Natural killer cell (primary cell): ENCODE measurements at regions not wholly inside any gene's neighbourhood (a gene's known extent, or its start where the extent isn't known, plus 50 kb on each side); places are given as distances from the start of the nearest gene placed in this dataset.

Experiments
- ATAC-seq, 3 donors: fragments of 150-1000 bp in 2 of 3; fragments of 200-7000 bp in 1 of 3; cut with Tn5 transposase; 1 replicate in 1 of 3; 2 replicates in 2 of 3; pipeline ENCODE4 v1.10.0; 2021; ENCODE audit warnings: mild to moderate bottlenecking in 2 of 3, moderate library complexity in 2 of 3
- DNase-seq, 2 donors: peaks; one replicate each; pipeline versions ENCODE4 v3.0.0 to v3.0.0-alpha.2; 2013 to 2021; ENCODE audit warnings: mixed read lengths in 1 of 2
- H3K27ac ChIP-seq: one replicate; pipeline ENCODE4 v1.5.1; 2013; ENCODE audit warnings: mild to moderate bottlenecking, low read length
- H3K27me3 ChIP-seq: one replicate; pipeline ENCODE4 v1.6.1; 2013; ENCODE audit warnings: low read length; ENCODE audit not compliant: control insufficient read depth, insufficient read depth
- H3K36me3 ChIP-seq: one replicate; pipeline ENCODE4 v1.6.1; 2013; ENCODE audit warnings: low read length; ENCODE audit not compliant: control insufficient read depth, insufficient read depth
- H3K4me1 ChIP-seq: one replicate; pipeline ENCODE4 v1.6.1; 2013; ENCODE audit warnings: low read length; ENCODE audit not compliant: control insufficient read depth, insufficient read depth
- H3K4me3 ChIP-seq: one replicate; pipeline ENCODE4 v1.5.1; 2013; ENCODE audit warnings: low read length
- H3K9me3 ChIP-seq: one replicate; pipeline ENCODE4 v1.6.1; 2013; ENCODE audit warnings: low read length; ENCODE audit not compliant: control insufficient read depth, insufficient read depth
- H3K27ac Mint-ChIP-seq, 2 donors: one replicate each; pipeline ENCODE4 v1.8.0; 2022; ENCODE audit warnings: mild to moderate bottlenecking in 2 of 2, mixed read lengths in 2 of 2, moderate library complexity in 1 of 2
- H3K27me3 Mint-ChIP-seq, 2 donors: one replicate each; pipeline ENCODE4 v1.8.0; 2022; ENCODE audit warnings: low read depth in 2 of 2, mixed read lengths in 2 of 2
- H3K36me3 Mint-ChIP-seq: one replicate; pipeline ENCODE4 v1.8.0; 2022; ENCODE audit warnings: mixed read lengths
- H3K4me1 Mint-ChIP-seq, 2 donors: one replicate each; pipeline ENCODE4 v1.8.0; 2022; ENCODE audit warnings: mixed read lengths in 2 of 2
- H3K4me3 Mint-ChIP-seq: one replicate; pipeline ENCODE4 v1.8.0; 2022; ENCODE audit warnings: mild to moderate bottlenecking, moderate library complexity, mixed read lengths
- H3K9me3 Mint-ChIP-seq, 2 donors: one replicate each; pipeline ENCODE4 v1.8.0; 2022; ENCODE audit warnings: mixed read lengths in 2 of 2
- CTCF ChIP-seq: fragments of 200-600 bp; IDR thresholded peaks from one replicate; pipeline ENCODE4 v1.8.0; 2022; ENCODE audit warnings: antibody characterized with exemption
- WGBS: methylation state at CpG from one replicate; pipeline ENCODE4 v1.1.7; 2013; ENCODE audit warnings: missing lambda C conversion rate; ENCODE audit not compliant: insufficient coverage; 5-methylcytosine and 5-hydroxymethylcytosine counted together
- intact Hi-C: fragments of 100-400 bp; cut with micrococcal nuclease; formaldehyde crosslinking; loops from one replicate; pipeline ENCODE4 v1.14.2; 2022

GRCh38 chr11:131223198-131223991 is 147.0 kb upstream of the NTM start:
- no peak for DNase-seq
- Mint-ChIP-seq H3K27ac (no peak overlapping the region), H3K9me3 (peaks cover 2 to 3% of the 10 kb centered on the region in 2 donors), H3K4me1 (no peaks in the 10 kb centered on the region), H3K4me3 (no peak overlapping the region), H3K27me3 (no peaks in the 10 kb centered on the region), H3K36me3 (no peaks in the 10 kb centered on the region)
- Histone ChIP-seq H3K9me3 (no peaks in the 10 kb centered on the region), H3K27ac (no peak overlapping the region), H3K4me1 (no peaks in the 10 kb centered on the region), H3K4me3 (no peak overlapping the region), H3K36me3 (no peaks in the 10 kb centered on the region), H3K27me3 (no peaks in the 10 kb centered on the region)
- no peak for TF ChIP-seq CTCF
- ATAC-seq = no peak
- intact Hi-C loops = no loop called here

- intact Hi-C loops = no loop called here
- Mint-ChIP-seq H3K9me3 (peaks cover 0 to 2% of the 10 kb centered on the region in 2 donors), H3K4me1 (no peaks in the 10 kb centered on the region), H3K27me3 (peaks cover 0 to 2% of the 10 kb centered on the region in 2 donors), H3K36me3 (no peaks in the 10 kb centered on the region), H3K4me3 (no peak overlapping the region), H3K27ac (no peak overlapping the region)
- Histone ChIP-seq H3K4me1 (no peaks in the 10 kb centered on the region), H3K27me3 (no peaks in the 10 kb centered on the region), H3K27ac (no peak overlapping the region), H3K4me3 (no peak overlapping the region), H3K9me3 (no peaks in the 10 kb centered on the region), H3K36me3 (no peaks in the 10 kb centered on the region)
- DNase-seq = no peak
- TF ChIP-seq CTCF = no peak
- WGBS = no CpG with 5 or more reads among the region's 2 CpGs
- ATAC-seq = no peak
Observed at GRCh38 chr11:131228378-131228777, 142.0 kb upstream of the NTM start.

GRCh38 chr11:131229221-131229620 is 141.2 kb upstream of the NTM start:
- Histone ChIP-seq H3K9me3 (no peaks in the 10 kb centered on the region), H3K27me3 (no peaks in the 10 kb centered on the region), H3K4me1 (no peaks in the 10 kb centered on the region), H3K36me3 (no peaks in the 10 kb centered on the region), H3K27ac (no peak overlapping the region), H3K4me3 (no peak overlapping the region)
- DNase-seq = no peak
- no peak overlapping the region for H3K27ac Mint-ChIP-seq
- no peaks in the 10 kb centered on the region for H3K4me1 Mint-ChIP-seq
- peaks cover 0 to 2% of the 10 kb centered on the region in 2 donors for H3K9me3 Mint-ChIP-seq
- WGBS = 93% methylated on average over 2 of the region's 2 CpGs
- H3K36me3 Mint-ChIP-seq = no peaks in the 10 kb centered on the region
- no peak for TF ChIP-seq CTCF
- intact Hi-C loops = no loop called here
- H3K4me3 Mint-ChIP-seq = no peak overlapping the region
- H3K27me3 Mint-ChIP-seq = peaks cover 0 to 2% of the 10 kb centered on the region in 2 donors
- ATAC-seq = no peak
